ENCODE measurements at regions not wholly inside any gene's neighbourhood (a gene's known extent, or its start where the extent isn't known, plus 50 kb on each side); places are given as distances from the start of the nearest gene placed in this dataset.
"Not testable (repeated sequence)": the region's sequence is repeated elsewhere in the genome, so short reads cannot be mapped to it uniquely, and the experiment has no call there.

DNA sequence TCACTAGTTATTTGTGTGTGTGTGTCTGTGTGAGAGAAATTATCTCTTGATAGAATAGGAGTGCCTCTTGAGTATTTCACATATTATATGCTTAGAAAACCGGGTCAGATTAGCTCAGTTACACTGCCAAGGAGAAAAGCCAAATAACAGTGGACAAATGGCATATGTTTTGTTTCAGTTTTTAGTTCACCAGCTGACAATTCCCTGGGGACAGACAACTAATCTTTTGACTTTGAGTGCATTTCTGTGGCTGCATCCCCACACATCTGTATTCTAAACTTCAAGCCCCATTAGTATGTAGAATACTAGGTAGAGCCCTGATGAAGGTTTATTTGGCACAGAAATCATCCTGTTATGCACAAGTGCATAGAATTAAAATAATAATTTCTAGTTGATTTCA lies 227.7 kb upstream of the CNTN3 start:
- H3K4me3 ChIP-seq (replicated peaks in 1 of 2; ENCODE audit: low read depth in 2 of 2, low read length in 2 of 2): no peak overlapping the region
- TF ChIP-seq, protein P1, sequence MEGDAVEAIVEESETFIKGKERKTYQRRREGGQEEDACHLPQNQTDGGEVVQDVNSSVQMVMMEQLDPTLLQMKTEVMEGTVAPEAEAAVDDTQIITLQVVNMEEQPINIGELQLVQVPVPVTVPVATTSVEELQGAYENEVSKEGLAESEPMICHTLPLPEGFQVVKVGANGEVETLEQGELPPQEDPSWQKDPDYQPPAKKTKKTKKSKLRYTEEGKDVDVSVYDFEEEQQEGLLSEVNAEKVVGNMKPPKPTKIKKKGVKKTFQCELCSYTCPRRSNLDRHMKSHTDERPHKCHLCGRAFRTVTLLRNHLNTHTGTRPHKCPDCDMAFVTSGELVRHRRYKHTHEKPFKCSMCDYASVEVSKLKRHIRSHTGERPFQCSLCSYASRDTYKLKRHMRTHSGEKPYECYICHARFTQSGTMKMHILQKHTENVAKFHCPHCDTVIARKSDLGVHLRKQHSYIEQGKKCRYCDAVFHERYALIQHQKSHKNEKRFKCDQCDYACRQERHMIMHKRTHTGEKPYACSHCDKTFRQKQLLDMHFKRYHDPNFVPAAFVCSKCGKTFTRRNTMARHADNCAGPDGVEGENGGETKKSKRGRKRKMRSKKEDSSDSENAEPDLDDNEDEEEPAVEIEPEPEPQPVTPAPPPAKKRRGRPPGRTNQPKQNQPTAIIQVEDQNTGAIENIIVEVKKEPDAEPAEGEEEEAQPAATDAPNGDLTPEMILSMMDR (IDR thresholded peaks at IDR 0.05; ENCODE audit: low read depth, low read length): no peak
- DNase-seq (ENCODE audit: low read depth in 2 of 2): no peak

DNA sequence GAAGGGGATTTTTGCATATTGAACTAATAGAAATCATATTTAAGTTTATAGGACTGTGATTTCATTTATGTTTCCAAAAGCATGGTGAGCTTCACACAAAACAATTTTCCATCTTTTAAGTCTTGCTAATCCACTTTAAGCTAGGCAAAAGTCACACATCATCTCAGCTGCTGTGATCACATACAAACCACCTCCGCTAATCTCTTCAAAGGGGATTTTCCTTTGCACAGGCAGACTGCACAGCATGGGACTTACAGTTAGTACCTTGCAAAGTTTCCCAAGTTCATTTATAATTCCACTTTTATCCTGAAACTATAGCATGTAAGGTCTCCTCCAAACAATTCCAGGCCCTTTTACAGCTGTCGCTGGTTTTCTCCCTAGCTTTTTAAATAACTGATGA lies 225.1 kb upstream of the CNTN3 start:
- H3K4me3 ChIP-seq (replicated peaks in 1 of 2; ENCODE audit: low read depth in 2 of 2, low read length in 2 of 2): no peak overlapping the region
- TF ChIP-seq, protein P1 (IDR thresholded peaks at IDR 0.05; ENCODE audit: low read depth, low read length): no peak
- no peak for DNase-seq (ENCODE audit: low read depth in 2 of 2)

DNA sequence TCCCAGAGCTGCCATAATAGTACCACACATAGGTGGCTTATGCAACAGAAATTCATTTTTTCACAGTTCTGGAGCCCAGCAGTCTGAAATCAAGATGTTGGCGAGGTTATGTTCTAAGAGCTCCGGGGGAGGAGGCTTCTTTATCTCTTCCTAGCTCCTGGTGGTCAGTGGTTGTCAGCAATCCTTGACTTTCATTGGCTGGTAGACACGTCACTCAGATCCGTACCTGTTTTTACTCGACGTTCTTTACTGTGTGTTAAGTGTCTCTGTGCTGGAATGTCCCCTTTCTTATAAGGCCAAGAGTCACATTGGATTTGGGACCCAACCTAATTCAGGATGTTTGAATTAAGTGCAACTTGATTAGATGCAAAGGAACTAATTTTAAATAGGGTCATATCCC lies 218.5 kb upstream of the CNTN3 start:
- no peak for DNase-seq (ENCODE audit: low read depth in 2 of 2)

DNA sequence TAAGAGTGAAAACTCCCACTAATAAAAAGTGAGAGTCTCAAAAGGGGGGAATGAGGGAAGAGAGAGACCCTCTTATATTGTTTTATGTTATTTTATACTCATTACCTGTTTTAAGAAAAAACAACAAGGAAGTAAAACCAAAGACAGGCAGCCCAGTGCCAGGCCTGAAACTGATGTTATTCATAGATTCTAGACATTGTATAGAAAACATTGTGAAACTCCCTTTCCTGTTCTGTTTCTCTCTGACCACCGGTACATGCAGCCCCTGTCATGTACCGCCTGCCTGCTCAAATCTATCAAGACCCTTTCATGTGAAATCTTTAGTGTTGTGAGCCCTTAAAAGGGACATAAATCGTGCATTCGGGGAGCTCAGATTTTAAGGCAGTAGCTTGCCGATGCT lies 216.4 kb upstream of the CNTN3 start:
- DNase-seq (ENCODE audit: low read depth in 2 of 2); H3K4me3 ChIP-seq (replicated peaks in 1 of 2; ENCODE audit: low read depth in 2 of 2, low read length in 2 of 2): not testable (repeated sequence)

More for the DNA sequence above, 218.5 kb upstream of the CNTN3 start:
- no peak overlapping the region for H3K4me3 ChIP-seq (replicated peaks in 1 of 2; ENCODE audit: low read depth in 2 of 2, low read length in 2 of 2)
- TF ChIP-seq, protein P1 (IDR thresholded peaks at IDR 0.05; ENCODE audit: low read depth, low read length): no peak

DNA sequence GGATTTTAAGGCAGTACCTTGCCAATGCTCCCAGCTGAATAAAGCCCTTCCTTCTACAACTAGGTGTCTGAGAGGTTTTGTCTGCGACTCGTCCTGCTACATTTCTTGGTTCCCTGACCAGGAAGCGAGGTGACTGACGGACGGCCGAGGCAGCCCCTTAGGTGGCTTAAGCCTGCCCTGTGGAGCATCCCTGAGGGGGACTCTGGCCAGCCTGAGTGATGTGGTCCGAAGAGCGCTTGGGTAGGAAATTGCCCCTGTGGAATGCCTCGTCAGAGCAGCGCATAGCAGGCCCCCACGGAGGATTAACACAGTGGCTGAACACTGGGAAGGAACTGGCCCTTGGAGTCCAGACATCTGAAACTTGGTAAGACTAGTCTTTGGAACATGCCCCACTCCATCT lies 210.9 kb upstream of the CNTN3 start:
- not testable (repeated sequence) for H3K4me3 ChIP-seq (replicated peaks in 1 of 2; ENCODE audit: low read depth in 2 of 2, low read length in 2 of 2); DNase-seq (ENCODE audit: low read depth in 2 of 2)

DNA sequence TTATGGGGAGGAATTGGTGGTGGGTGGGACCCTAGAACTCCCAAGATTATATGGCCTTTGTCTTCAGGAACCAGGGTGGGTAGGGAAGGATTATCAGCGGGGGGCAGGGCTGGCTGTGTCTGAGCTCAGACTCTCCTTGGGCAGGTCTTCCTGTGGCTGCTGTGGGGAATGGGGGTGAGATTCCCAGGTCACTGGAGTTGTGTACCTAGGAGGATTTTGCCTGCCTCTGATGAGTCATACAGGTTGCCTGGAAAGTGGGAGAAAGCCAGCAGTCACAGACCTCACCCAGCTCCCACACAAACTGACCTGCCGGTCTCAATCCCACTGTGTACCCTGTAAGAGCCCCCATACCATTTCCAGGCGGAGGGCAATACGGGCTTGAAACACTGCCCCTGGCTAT lies 209.9 kb upstream of the CNTN3 start:
- no peak overlapping the region for H3K4me3 ChIP-seq (replicated peaks in 1 of 2; ENCODE audit: low read depth in 2 of 2, low read length in 2 of 2)
- no peak for DNase-seq (ENCODE audit: low read depth in 2 of 2)
- TF ChIP-seq, protein P1 (IDR thresholded peaks at IDR 0.05; ENCODE audit: low read depth, low read length): no peak

DNA sequence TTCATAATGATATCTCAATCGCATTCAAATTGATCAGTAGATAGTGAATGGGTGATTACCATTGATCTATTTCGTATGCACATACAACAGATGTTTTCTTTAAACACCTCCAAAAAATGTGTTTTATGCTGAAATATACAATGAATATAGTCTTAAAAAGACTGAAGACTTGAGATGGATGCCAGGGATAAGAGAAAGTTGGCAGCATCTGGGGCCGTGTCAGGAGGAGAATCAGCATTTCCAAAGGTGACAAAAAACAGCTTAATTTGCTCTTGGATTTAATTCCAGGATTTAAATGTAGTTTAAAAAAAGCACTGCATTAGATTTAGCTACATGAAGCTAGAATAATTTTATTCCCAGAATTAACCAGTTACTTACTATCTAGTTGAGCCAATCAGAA lies 199.7 kb upstream of the CNTN3 start:
- TF ChIP-seq, protein P1 (IDR thresholded peaks at IDR 0.05; ENCODE audit: low read depth, low read length): no peak
- no peak overlapping the region for H3K4me3 ChIP-seq (replicated peaks in 1 of 2; ENCODE audit: low read depth in 2 of 2, low read length in 2 of 2)
- no peak for DNase-seq (ENCODE audit: low read depth in 2 of 2)

DNA sequence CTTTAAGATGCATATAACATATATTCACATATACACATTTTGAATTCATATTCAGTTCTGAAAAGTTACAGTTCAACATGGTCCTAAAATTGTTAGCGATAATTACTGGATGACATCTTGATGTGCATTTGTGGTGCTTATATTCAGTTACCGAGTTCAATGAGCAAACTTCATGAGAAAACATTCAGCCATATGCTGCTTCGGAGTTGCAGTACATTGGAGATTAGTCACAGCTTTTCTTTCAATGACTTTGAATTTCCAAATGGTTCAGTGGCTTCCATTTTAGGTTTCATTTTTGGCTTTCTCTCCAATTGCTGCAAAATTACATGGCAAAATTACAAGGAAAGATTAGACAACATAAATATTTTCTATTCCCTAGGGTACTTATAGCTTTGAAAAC lies 198.3 kb upstream of the CNTN3 start:
- H3K4me3 ChIP-seq (replicated peaks in 1 of 2; ENCODE audit: low read depth in 2 of 2, low read length in 2 of 2): no peak overlapping the region
- TF ChIP-seq, protein P1 (IDR thresholded peaks at IDR 0.05; ENCODE audit: low read depth, low read length): no peak
- DNase-seq (ENCODE audit: low read depth in 2 of 2): no peak
